DOHH2 (cell line): ENCODE measurements at regions not wholly inside any gene's neighbourhood (a gene's known extent, or its start where the extent isn't known, plus 50 kb on each side); places are given as distances from the start of the nearest gene placed in this dataset.
"Not testable (repeated sequence)": the region's sequence is repeated elsewhere in the genome, so short reads cannot be mapped to it uniquely, and the experiment has no call there.

Experiments used
- CTCF ChIP-seq: fragments of 200-600 bp; sonication (generic); IDR thresholded peaks from one replicate; pipeline ENCODE4 v1.5.1; 2014; ENCODE audit warnings: antibody characterized with exemption, mild to moderate bottlenecking, low read depth, low read length; ENCODE audit not compliant: poor library complexity, severe bottlenecking
- EZH2phosphoT487 ChIP-seq: fragments of 200-600 bp; sonication (generic); IDR thresholded peaks from 2 replicates; pipeline ENCODE4 v1.6.1; 2017; ENCODE audit warnings: borderline replicate concordance, mild to moderate bottlenecking, antibody characterized with exemption, low read length, moderate library complexity, mixed read lengths

- TF ChIP-seq CTCF, EZH2phosphoT487: not testable (repeated sequence)
These were observed 1481.3 kb upstream of the WWC1 start for GRCh38 chr5:166810093-166810658.
